DND-41 (cell line): ENCODE measurements at regions not wholly inside any gene's neighbourhood (a gene's known extent, or its start where the extent isn't known, plus 50 kb on each side); places are given as distances from the start of the nearest gene placed in this dataset.

Experiments used
- CTCF ChIP-seq: IDR thresholded peaks from 2 replicates; pipeline ENCODE4 v1.5.1; 2012; ENCODE audit warnings: borderline replicate concordance, low read length, moderate library complexity, mild to moderate bottlenecking; ENCODE audit not compliant: poor library complexity, severe bottlenecking; ENCODE audit errors: extremely low read depth
- EZH2 ChIP-seq: IDR thresholded peaks from 3 replicates; pipeline ENCODE4 v1.6.1; 2012; ENCODE audit warnings: borderline replicate concordance, low read depth, mild to moderate bottlenecking, moderate library complexity, low read length, inconsistent platforms; ENCODE audit not compliant: severe bottlenecking

- TF ChIP-seq CTCF = no peak
- TF ChIP-seq EZH2 = no peak
These were observed 645.1 kb downstream of the UQCRFS1 start for GRCh38 chr19:28567834-28568233.
